NCI-H2081 treated with DMSO at 0.1 percent for 48 hours (cell line): ENCODE measurements at regions not wholly inside any gene's neighbourhood (a gene's known extent, or its start where the extent isn't known, plus 50 kb on each side); places are given as distances from the start of the nearest gene placed in this dataset.

Source experiments
- DNase-seq: peaks from one replicate; lab custom pipeline; 2025; lab: John Stamatoyannopoulos, UW

DNA sequence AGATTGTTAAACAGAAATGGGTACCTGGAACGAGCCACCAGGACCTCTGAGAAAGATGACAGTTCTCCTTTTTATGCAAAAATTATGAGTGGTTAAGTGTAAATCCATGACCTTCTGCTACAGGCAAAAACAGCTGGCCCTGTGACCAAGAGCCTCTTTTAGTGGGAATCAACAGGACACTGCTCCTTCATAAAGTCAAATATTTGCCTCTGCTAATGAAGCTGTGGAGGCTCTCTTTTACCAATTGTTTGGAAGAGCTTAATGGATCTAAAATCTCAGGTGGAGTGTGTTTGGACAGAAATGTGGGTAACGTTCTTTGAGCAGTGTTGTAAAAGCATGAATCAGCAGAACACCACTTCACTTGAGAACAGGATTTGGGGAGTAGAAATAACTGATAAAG is 117.5 kb upstream of the PCSK2 start:
- DNase-seq, result no peak

GRCh38 chr20:17128206-17128605 is 98.6 kb upstream of the PCSK2 start:
- DNase-seq, result no peak

DNA sequence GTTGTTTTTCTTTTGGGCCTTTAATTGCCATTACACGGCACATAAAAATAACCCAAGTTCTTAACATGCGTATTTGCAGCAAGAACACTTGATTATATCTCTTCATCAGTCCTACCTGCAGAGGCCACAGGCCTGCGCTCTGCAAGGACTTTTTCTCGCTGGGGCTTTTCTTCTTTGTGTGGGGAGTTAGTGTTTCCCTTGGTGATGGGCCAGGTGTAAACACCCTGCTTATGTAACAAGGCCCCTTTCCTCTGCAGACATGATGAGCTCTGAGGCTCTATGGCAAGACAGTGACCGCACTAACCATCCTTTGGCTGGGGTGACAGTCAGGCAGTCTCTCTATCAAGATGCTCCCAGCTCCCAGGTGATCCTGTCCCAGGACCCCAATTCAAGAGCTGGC is 97.8 kb upstream of the PCSK2 start:
- DNase-seq, result no peak

- DNase-seq, result no peak
These were observed 89.1 kb upstream of the PCSK2 start for GRCh38 chr20:17137692-17138091.

GRCh38 chr20:17138237-17138636 is 88.6 kb upstream of the PCSK2 start:
- DNase-seq, result no peak

DNA sequence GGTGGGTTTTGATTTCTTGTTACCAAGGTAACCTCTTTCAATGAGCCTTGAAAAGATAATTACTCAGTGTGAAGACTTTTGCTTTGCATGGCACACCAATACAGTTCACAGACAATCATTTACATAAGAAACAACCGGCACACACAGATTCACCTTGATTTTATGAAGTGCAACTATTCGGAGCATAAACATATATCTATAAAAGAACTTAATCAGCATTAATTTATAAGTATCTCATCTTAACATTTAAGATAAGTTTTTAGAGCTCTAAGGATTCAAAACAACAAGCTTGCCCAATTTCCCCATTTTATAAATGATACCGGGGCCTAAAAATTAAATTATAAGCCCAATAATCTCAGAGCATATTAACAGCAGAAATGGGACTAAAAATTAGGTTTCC is 85.9 kb upstream of the PCSK2 start:
- no peak for DNase-seq

DNA sequence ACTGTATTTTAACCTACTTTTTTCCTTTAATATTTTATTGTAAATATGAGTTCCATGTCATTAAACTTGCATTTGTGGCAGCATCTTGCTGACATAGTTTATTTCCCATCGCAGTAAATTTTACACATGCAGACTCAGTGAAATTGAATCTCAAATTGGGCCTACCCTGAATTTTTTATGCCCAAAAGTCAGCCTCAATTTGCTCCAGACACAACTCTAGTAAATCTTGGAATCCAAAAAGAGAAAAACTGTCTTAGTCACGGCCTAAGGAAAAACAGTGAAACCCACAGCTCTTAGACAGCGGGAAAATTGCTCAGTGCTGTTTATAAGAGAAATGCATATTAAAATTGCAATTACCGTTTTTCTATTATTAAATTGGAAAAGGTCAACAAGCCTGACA is 85.3 kb upstream of the PCSK2 start:
- no peak for DNase-seq

DNA sequence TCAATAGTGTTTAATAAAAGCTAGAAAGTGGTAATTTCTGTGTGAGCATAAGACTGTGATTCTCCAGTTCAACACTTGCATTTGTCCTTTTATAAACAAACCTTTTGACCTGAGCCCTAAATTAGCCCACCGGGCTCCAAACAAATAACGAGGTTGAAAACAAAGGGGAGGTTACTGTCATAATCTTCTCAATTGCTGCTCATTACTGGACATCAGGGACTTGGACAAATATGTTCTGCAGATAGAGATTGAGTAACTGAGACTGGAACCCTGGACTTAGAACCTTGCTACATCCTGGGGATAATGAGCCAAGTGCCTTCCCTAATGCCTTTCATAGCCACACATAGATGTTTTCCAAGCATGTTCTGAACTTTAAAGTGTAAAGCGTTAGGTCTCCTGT is 84.2 kb upstream of the PCSK2 start:
- no peak for DNase-seq

DNA sequence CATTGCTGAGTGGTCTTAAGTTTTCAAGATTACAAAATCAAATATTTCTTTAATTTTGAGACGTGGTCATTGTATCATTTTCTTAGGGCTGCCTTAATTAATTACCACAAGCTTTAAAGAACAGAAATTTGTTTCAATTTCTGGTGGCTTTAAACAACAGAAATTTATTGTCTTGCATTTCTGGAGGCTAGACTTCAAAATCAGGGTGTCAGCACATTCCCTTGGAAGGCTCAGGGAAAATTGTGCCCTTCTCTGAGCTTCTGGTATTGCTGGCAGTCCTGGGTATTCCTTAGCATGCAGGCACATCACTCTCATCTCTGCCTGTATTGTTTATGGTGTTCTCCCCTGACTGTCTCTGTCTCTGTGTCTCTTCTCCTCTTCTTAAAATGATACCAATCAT is 76.0 kb upstream of the PCSK2 start:
- DNase-seq, result no peak

- no peak for DNase-seq
These were observed 71.4 kb upstream of the PCSK2 start for GRCh38 chr20:17155401-17155800.

DNA sequence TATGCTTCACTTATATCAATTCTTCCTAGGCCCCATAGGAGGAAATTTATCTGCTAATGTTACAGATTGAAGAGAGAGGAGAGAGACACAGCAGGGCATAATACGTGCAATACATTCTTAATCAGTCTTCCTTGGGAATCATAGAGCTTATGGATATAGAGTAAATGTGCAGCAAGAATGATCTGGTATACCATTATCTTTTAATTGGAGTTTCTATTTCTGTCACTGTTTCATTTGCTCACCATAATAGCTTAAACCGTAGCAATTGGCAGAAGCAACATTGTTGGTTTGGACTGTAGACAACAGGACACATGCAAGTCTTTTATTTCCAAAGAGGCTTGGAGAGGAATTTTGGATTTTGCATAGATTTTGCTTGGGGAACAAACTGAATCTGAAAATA is 68.1 kb upstream of the PCSK2 start:
- DNase-seq, result no peak

DNA sequence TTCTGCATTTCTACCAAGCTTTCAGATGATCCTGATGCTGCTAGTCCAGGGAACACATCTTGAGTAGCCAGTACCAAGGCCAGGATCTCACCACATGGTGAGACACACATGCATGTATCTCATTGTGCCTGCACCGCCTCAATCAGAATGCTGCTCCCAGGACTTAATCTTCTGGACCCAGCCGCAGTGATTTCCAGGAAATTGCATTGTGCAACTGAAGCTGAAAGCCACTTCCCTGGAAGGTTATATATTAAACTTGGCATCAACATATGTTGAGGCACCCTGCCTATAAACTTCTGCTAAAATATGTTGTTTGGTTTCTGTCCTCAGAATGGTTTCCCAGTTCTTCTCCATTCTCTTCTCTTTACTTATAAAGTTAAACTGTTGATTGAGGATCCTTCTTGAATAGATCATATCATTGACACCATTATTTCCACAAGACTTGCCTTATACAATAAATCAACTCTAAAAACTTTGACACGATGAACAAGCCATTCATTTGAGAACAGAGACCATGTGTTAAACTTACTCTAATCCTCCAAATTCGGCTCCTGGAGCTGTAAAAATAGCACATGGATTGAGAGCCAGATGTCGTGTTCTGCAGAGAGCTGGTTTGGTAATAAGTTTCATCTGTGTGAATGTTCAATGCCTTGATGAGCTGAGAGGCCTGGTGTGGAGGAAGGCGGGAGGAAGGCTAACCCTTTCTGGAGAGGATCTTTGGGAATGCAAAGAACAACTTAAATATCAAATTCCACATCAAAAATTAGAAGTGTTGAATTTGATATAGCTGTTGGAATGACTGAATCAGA is 65.0 kb upstream of the PCSK2 start:
- no peak for DNase-seq

DNA sequence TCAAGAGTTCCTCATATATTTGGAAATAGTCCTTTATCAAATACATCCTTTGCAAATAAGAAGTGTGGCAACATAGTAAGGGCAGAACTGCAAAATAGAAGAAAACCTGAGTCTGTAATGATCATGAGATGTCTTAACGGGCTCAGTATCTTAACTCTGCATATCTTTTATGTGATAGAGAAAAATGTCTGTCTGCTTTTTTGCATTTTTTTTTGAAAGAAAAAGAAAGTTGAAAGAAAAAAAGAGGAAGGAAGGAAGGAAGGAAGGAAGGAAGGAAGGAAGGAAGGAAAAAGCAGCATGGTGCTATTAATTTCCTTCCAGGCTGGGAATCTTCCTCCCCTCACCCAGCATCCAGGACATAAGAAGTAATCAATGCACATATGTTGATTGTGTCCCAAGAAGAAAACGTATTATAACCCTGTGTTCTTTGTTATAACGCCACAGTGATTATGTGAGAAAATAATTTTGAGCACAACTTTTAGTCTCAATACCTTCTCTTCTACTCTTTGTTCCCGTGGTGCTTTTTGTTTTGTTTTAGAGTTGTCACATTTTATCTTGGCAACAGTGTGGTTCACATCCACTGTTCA is 58.7 kb upstream of the PCSK2 start:
- no peak for DNase-seq

DNA sequence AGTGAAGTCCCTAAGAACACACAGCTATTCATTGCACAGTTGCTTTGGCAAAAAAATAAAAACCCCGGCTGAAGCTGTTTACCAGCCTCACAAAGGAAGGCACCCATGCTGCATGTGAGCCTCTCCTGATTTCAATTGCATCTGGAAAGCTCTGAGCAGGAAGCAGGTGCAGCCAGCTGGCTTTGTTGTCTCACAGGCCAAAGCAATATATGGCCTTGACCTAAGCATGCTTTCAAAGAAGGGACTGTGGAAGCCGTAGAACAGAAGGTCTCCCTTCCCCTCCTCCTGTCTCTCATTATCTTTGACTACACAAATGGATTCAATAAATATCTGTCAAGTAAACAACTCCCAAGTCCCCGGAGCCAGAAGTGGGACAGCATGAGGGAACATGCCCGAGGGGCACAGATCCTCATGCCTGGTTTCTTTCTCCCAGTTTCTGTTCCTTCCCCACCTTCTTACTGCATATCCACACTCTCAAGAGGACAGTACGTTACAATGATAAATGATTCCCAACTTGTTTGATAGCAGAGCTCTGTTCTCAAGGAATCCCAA is 57.2 kb upstream of the PCSK2 start:
- DNase-seq, result peak; percentile 71

DNA sequence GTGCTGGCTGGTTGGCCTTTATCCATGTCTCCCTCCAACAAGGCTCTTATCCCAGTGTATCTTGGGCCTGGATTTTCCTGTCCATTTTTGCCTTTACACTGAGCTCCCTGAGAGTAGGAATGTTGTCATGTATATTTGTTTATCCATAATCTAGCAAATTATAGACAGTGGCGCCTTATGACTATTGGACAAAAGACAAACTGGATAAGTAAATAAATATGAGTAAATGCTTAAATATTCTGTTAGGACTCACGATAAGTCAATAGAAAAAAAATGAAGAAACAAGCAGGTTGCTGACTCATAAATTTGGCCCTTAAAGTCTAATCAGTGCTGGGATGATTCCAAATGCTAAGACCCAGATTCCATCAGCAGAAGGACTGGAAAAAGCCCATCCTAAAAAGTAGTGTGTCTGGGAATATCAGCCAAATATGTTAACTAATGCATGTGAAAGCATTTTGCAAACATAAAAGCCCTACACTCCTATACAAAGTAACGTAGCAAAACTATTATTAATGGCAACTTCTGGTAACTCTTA is 55.0 kb upstream of the PCSK2 start:
- DNase-seq, result no peak

- no peak for DNase-seq
These were observed 53.9 kb upstream of the PCSK2 start for GRCh38 chr20:17172836-17173516.
